ENCODE measurements at regions not wholly inside any gene's neighbourhood (a gene's known extent, or its start where the extent isn't known, plus 50 kb on each side); places are given as distances from the start of the nearest gene placed in this dataset.

DNA sequence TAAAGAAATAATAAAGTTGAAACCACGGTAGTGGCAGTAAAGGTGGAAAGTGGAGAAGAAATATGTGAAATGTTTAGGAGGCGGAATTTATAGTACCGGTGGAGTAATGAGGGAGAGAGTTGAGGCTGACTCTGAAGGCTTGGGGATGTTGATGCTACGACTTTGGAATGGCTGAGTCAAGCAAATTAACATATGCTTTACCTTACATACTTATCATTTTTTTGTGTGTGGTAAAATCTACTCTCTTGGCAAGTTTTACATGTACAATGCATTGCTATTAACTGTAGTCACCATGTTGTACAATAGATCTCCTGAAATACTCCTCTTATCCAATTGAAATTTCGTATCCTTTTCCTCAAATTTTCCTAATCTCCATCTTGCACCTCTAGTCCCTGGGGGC, 179.0 kb downstream of the TAF11L14 start:
- H3K14ac ChIP-seq (ENCODE audit: insufficient read depth, low read length) = no peak overlapping the region
- H3K27me3 Mint-ChIP-seq (ENCODE audit: low read depth) = no peaks in the 10 kb centered on the region
- no peak overlapping the region for H4K8ac ChIP-seq (replicated peaks; ENCODE audit: insufficient read length, low read depth, low read length)
- no peaks in the 10 kb centered on the region for H3K79me1 ChIP-seq (ENCODE audit: insufficient read depth, low read depth, low read length, poor library complexity, severe bottlenecking)
- H3K23ac ChIP-seq (ENCODE audit: insufficient read length, low read depth, low read length) = no peak overlapping the region
- H3K27ac Mint-ChIP-seq = no peak overlapping the region
- H3K9me3 ChIP-seq (ENCODE audit: control insufficient read depth, low read depth, low read length) = no peaks in the 10 kb centered on the region
- H3K79me2 ChIP-seq (ENCODE audit: insufficient read depth, low read length) = no peaks in the 10 kb centered on the region
- H2BK20ac ChIP-seq (ENCODE audit: low read depth, low read length, poor library complexity, severe bottlenecking) = no peak overlapping the region
- no peaks in the 10 kb centered on the region for H3K36me3 Mint-ChIP-seq (ENCODE audit: insufficient read depth in 1 of 3, low read depth in 3 of 3)
- H2BK15ac ChIP-seq (ENCODE audit: low read depth, low read length) = no peak overlapping the region
- no peaks in the 10 kb centered on the region for H3K4me1 Mint-ChIP-seq
- H3K9ac ChIP-seq (ENCODE audit: extremely low read depth, insufficient read length, low read length) = no peak overlapping the region
- H3K4ac ChIP-seq (ENCODE audit: low read depth, low read length) = no peak overlapping the region
- H3K56ac ChIP-seq (ENCODE audit: insufficient read length, low read depth, low read length) = no peak overlapping the region
- H4K91ac ChIP-seq (ENCODE audit: insufficient read length, low read depth, low read length) = no peak overlapping the region
- no peak overlapping the region for H3K18ac ChIP-seq (ENCODE audit: insufficient read length, low read depth, low read length)
- H3K9me3 Mint-ChIP-seq = no peaks in the 10 kb centered on the region
- H4K20me1 ChIP-seq (ENCODE audit: control insufficient read depth, insufficient read depth, insufficient read length) = no peaks in the 10 kb centered on the region
- no peaks in the 10 kb centered on the region for H3K27me3 ChIP-seq (ENCODE audit: insufficient read depth, low read length)
- no peak for TF ChIP-seq CTCF (conservative IDR thresholded peaks at IDR 0.05)
- H2BK12ac ChIP-seq (ENCODE audit: insufficient read length, low read depth, low read length) = no peak overlapping the region
- WGBS (ENCODE audit: extremely low coverage, insufficient read length, low lambda C conversion rate) = 100% methylated on average over 3 of the region's 5 CpGs
- H2BK120ac ChIP-seq (ENCODE audit: low read depth, low read length, poor library complexity, severe bottlenecking) = no peak overlapping the region
- no peak overlapping the region for H3K4me2 ChIP-seq (ENCODE audit: insufficient read depth, insufficient read length, low read length)
- no peak overlapping the region for H3T11ph ChIP-seq (ENCODE audit: low read length)
- H3K23me2 ChIP-seq (ENCODE audit: insufficient read length, low read depth, low read length, poor library complexity, severe bottlenecking) = no peaks in the 10 kb centered on the region
- no peak overlapping the region for H3K4me3 Mint-ChIP-seq
- H3K4me1 ChIP-seq (ENCODE audit: insufficient read depth, low read length) = no peaks in the 10 kb centered on the region
- no peak overlapping the region for H2AK5ac ChIP-seq (ENCODE audit: insufficient read length, low read length)
- no peak for DNase-seq
- H2BK5ac ChIP-seq (ENCODE audit: insufficient read length, low read length) = no peak overlapping the region
- no peak overlapping the region for H4K5ac ChIP-seq (ENCODE audit: insufficient read length, low read depth, low read length)
- no peak overlapping the region for H3K27ac ChIP-seq (ENCODE audit: insufficient read length, low read depth, low read length)
- H2AFZ ChIP-seq (ENCODE audit: low read length) = no peak overlapping the region

Measured in H9 (cell line).